Stomach (tissue), 8 donors: ENCODE measurements at regions not wholly inside any gene's neighbourhood (a gene's known extent, or its start where the extent isn't known, plus 50 kb on each side); places are given as distances from the start of the nearest gene placed in this dataset.

Source experiments
- DNase-seq, 2 donors: peaks; one replicate each; pipeline versions ENCODE4 v3.0.0 to v3.0.0-alpha.2; 2013 to 2019
- H3K27ac ChIP-seq, 5 donors: fragments of 200-600 bp in 4 of 5; sonication (generic) in 4 of 5; one replicate each; pipeline ENCODE4 v1.5.1; 2013 to 2019; ENCODE audit warnings: mild to moderate bottlenecking in 1 of 5, moderate library complexity in 1 of 5
- H3K27me3 ChIP-seq, 3 donors: fragments of 200-600 bp; sonication (generic); one replicate each; pipeline ENCODE4 v1.5.1; 2017 to 2019; ENCODE audit warnings: mixed run types in 1 of 3
- H3K36me3 ChIP-seq, 4 donors: fragments of 200-600 bp; sonication (generic); 1 replicate in 3 of 4; 2 replicates in 1 of 4; pipeline ENCODE4 v1.5.1; 2016 to 2019
- H3K4me1 ChIP-seq, 4 donors: fragments of 200-600 bp; sonication (generic); one replicate each; pipeline ENCODE4 v1.5.1; 2016 to 2019
- H3K4me3 ChIP-seq, 4 donors: fragments of 200-600 bp; sonication (generic) in 3 of 4; one replicate each; pipeline ENCODE4 v1.5.1; 2016 to 2019; ENCODE audit warnings: mild to moderate bottlenecking in 1 of 4
- H3K9me3 ChIP-seq, 4 donors: fragments of 200-600 bp; sonication (generic); one replicate each; pipeline ENCODE4 v1.5.1; 2016 to 2019
- CTCF ChIP-seq, 7 experiments: fragments of 450-650 bp in 4 of 7; fragments of 200-600 bp in 3 of 7; sonication (generic) in 3 of 7; IDR thresholded peaks; one replicate each; pipeline ENCODE4 v1.5.1; 2016 to 2019; ENCODE audit warnings: antibody characterized with exemption in 7 of 7, control low read depth in 2 of 7, mild to moderate bottlenecking in 1 of 7
- EP300 ChIP-seq: sonication (generic); formaldehyde crosslinking; IDR thresholded peaks from one replicate; pipeline ENCODE4 v1.6.1; 2017; ENCODE audit warnings: antibody characterized with exemption
- POLR2A ChIP-seq, 4 donors: fragments of 450-650 bp; IDR thresholded peaks; one replicate each; pipeline ENCODE4 v1.6.1; 2016; ENCODE audit warnings: antibody characterized with exemption in 4 of 4, control low read depth in 2 of 4, mild to moderate bottlenecking in 1 of 4, moderate library complexity in 1 of 4
- POLR2AphosphoS5 ChIP-seq, 3 donors: sonication (generic); formaldehyde crosslinking; IDR thresholded peaks; one replicate each; pipeline ENCODE4 v1.6.1; 2016; ENCODE audit warnings: antibody characterized with exemption in 3 of 3
- WGBS, 5 donors: extraction: QIAGEN DNeasy Blood & Tissue Kit in 3 of 5; methylation state at CpG; one replicate each; pipeline versions ENCODE4 v1.1.5 to v1.1.7; 2013 to 2018; 5-methylcytosine and 5-hydroxymethylcytosine counted together
- intact Hi-C: fragments of 100-400 bp; cut with DNase I; formaldehyde crosslinking; loops from one replicate; pipeline ENCODE4 v1.15.1; 2023; ENCODE audit warnings: low total_unique reads
- donor health status: healthy with polysubstance abuse.
- donor health status: Bipolar disorder and iron deficiency.
- donor health status: healthy.

GRCh38 chr3:84209474-84209873 is 749.3 kb upstream of the CADM2 start:
- intact Hi-C loops: no loop called here

GRCh38 chr3:84223512-84223911 is 735.3 kb upstream of the CADM2 start:
- Histone ChIP-seq H3K9me3 (peaks cover 0 to 46% (median 24%) of the 10 kb centered on the region in 4 donors), H3K4me1 (no peaks in the 10 kb centered on the region), H3K36me3 (no peaks in the 10 kb centered on the region), H3K27ac (no peak overlapping the region), H3K27me3 (no peaks in the 10 kb centered on the region), H3K4me3 (no peak overlapping the region)
- no peak for DNase-seq
- intact Hi-C loops: no loop called here
- no peak for TF ChIP-seq EP300
- TF ChIP-seq POLR2AphosphoS5 (IDR thresholded peaks at IDR 0.05): no peak
- TF ChIP-seq POLR2A (IDR thresholded peaks at IDR 0.05): no peak
- TF ChIP-seq CTCF (IDR thresholded peaks at IDR 0.05): no peak

More at GRCh38 chr3:84209474-84209873, 749.3 kb upstream of the CADM2 start:
- TF ChIP-seq CTCF (IDR thresholded peaks at IDR 0.05) (no peak), EP300 (no peak), POLR2AphosphoS5 (IDR thresholded peaks at IDR 0.05) (no peak), POLR2A (IDR thresholded peaks at IDR 0.05) (no peak)
- H3K36me3 ChIP-seq: no peaks in the 10 kb centered on the region
- no peak overlapping the region for H3K27ac ChIP-seq
- no peak overlapping the region for H3K4me3 ChIP-seq
- DNase-seq: no peak
- H3K27me3 ChIP-seq: no peaks in the 10 kb centered on the region
- H3K4me1 ChIP-seq: no peaks in the 10 kb centered on the region
- peaks cover 0 to 16% (median 3%) of the 10 kb centered on the region in 4 donors for H3K9me3 ChIP-seq

GRCh38 chr3:84224262-84224661 is 734.5 kb upstream of the CADM2 start:
- Histone ChIP-seq H3K27ac (no peak overlapping the region), H3K27me3 (no peaks in the 10 kb centered on the region), H3K36me3 (no peaks in the 10 kb centered on the region), H3K4me1 (no peaks in the 10 kb centered on the region), H3K4me3 (no peak overlapping the region), H3K9me3 (peaks cover 0 to 46% (median 24%) of the 10 kb centered on the region in 4 donors)
- intact Hi-C loops: no loop called here
- DNase-seq: no peak
- no peak for TF ChIP-seq POLR2AphosphoS5 (IDR thresholded peaks at IDR 0.05)
- no peak for TF ChIP-seq EP300
- TF ChIP-seq POLR2A (IDR thresholded peaks at IDR 0.05): no peak
- TF ChIP-seq CTCF (IDR thresholded peaks at IDR 0.05): no peak
- WGBS, 5 donors: 72 to 83% (median 74%) methylated on average over 2 of the region's 2 CpGs

GRCh38 chr3:84236261-84236660 is 722.5 kb upstream of the CADM2 start:
- TF ChIP-seq EP300: no peak
- no peak for TF ChIP-seq POLR2A (IDR thresholded peaks at IDR 0.05)
- TF ChIP-seq CTCF (IDR thresholded peaks at IDR 0.05): no peak
- TF ChIP-seq POLR2AphosphoS5 (IDR thresholded peaks at IDR 0.05): no peak
- Histone ChIP-seq H3K9me3 (peaks cover 0 to 25% (median 6%) of the 10 kb centered on the region in 4 donors), H3K36me3 (no peaks in the 10 kb centered on the region), H3K4me3 (no peak overlapping the region), H3K27ac (no peak overlapping the region), H3K4me1 (no peaks in the 10 kb centered on the region), H3K27me3 (no peaks in the 10 kb centered on the region)
- 72 to 82% (median 81%) methylated on average over 4 of the region's 4 CpGs for WGBS, 5 donors
- no peak for DNase-seq
- intact Hi-C loops: no loop called here
